ENCODE measurements at regions not wholly inside any gene's neighbourhood (a gene's known extent, or its start where the extent isn't known, plus 50 kb on each side); places are given as distances from the start of the nearest gene placed in this dataset.
"Not testable (repeated sequence)": the region's sequence is repeated elsewhere in the genome, so short reads cannot be mapped to it uniquely, and the experiment has no call there.

DNA sequence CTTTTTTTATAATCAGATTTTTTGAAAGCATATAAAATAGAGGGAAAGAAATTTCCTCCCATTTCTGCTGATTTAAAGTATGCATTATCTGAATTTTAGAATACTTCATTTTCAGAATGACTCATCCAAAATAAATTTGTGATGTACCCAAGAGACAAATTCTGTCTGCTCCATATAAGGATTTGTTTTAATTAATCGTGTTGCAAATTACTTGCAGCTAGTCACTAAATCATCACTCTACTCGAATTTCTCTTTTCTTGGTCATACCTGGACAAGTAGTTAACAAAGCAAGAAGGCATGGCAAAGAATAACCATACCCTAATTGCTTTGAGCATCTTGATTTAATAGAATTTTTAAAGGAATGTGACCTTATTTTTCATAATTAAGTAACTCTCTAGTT lies 284.1 kb upstream of the GRAMD2B start:
- DNase-seq: no peak

DNA sequence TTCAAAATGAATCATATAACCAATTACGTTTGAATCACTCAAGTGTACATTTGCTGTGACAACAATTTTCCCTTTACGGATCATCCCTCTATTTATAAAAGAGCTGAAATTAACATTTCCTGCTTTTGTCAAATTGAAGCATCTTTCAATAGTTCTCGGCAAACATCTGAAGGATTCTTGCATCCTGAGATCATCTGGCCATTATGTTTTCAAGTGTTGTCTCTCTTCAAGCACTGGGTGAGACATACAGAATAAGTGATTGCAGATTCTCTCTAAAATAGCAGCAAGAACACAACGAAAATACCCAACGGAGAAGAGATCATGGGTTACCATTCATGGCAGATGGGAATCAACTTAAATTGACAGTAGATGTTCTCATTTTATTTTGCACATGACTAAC lies 283.4 kb upstream of the GRAMD2B start:
- DNase-seq: no peak

GRCh38 chr5:126143622-126144021 lies 279.6 kb upstream of the GRAMD2B start:
- DNase-seq: no peak

DNA sequence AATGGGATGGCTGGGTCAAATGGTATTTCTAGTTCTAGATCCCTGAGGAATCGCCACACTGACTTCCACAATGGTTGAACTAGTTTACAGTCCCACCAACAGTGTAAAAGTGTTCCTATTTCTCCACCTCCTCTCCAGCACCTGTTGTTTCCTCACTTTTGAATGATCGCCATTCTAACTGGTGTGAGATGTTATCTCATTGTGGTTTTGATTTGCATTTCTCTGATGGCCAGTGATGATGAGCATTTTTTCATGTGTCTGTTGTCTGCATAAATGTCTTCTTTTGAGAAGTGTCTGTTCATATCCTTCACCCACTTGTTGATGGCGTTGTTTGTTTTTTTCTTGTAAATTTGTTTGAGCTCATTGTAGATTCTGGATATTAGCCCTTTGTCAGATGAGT lies 272.9 kb upstream of the GRAMD2B start:
- not testable (repeated sequence) for DNase-seq

- DNase-seq: not testable (repeated sequence)
Observed at GRCh38 chr5:126155298-126155697, 267.9 kb upstream of the GRAMD2B start.

DNA sequence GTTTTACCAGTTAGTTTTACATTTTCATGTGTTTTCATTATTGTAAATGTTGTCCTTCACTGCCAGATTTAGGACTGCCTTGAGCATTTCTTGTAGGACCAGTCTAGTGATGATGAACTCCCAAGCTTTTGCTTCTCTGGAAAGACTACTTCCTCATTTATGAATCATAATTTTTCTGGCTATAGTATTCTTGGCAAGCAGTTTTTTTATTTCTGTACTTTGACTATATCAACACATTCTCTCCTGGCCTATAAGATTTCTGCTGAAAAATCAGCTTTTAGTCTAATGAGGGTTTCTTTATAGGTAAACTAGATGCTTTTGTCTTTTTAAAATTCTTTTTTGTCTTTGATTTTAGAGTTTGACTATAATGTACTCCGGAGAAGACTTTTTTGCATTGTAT lies 256.8 kb upstream of the GRAMD2B start:
- no peak for DNase-seq

DNA sequence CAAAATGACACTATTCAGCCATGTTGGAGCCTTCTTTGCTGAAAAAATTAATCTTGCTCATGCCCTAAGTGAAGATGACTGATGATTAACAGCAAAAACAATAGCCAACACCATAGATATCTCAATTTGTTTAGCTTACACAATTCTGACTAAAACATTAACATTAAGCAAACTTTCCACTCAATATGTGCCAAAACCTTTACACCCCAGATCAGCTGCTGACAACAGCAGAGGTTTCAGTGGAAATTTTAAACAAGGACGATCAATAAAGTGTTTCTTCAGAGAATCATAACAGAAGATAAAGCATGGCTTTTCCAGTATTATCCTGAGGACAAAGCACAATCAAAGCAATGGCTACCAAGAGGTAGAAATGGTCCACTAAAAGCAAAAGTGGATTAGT lies 254.4 kb upstream of the GRAMD2B start:
- DNase-seq: no peak

- DNase-seq: no peak
Observed at GRCh38 chr5:126171916-126172315, 251.3 kb upstream of the GRAMD2B start.

- DNase-seq: no peak
Observed at GRCh38 chr5:126172812-126173211, 250.4 kb upstream of the GRAMD2B start.

DNA sequence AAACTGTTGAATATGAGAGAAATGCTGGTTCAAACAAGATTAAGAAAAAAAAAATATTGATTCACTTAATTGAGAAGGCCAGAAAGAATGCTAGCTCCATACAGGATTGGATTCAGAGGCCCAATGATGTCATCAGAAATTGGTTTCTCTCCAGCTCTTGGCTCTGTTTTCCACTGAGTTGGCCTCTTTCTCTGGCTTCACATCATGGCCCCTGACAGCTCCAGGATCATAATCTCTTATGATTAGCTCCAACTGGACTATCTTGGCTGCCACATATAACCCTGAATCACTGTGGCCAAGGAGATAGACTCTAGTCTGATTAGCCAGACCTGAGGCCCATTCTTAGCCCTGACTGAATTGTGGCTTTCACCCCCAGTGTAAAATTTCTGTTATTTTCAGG lies 244.7 kb upstream of the GRAMD2B start:
- DNase-seq: no peak

DNA sequence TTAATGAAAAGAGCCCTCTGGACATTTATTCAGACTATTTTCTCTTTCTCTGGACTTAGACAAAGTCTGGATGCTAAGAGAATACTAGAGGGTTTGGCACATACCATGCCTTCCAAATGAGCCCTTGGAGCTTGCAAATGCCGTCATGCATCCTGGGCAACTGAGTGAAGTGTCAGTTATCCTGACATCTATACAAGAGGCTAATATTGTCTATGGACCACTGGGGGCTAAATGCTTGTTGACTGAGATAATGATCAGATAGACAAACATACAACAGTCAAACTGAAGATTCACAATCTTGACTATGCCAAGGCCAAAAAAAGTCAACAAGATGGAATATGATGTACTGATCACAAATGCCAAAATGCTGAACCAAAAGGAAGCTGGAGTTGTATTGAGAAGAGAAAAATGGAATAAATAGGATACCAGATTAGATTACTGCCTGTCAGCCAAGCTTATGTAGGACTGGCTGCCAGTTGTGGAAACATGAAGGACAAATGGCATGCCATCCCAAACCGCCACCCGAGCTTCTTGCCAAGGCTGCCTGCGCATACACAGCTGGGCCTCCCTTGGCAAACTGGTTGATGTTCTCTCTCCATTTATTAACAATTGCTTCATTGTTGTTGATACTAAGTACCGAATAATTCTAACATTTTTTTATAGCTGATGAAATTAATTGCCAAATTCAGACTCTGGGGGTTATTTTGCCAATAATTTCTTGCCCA lies 240.1 kb upstream of the GRAMD2B start:
- no peak for DNase-seq

DNA sequence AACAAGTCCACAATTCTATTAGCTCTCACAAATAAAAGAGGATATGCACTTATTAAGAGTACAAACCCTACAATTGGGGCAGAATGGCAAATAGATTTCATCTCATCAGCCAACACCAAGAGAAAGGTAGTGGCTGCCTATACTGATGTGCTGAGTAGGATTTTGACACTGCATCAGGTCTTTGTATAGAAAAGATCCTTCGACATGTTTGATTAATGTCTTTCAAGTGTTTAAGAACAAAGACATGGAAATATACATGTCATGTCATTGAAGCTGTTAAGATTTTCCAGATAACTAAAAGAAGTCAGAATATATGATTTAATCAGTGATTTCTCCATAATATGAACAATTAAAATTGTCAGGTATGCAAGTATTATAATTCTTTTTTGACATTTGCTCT lies 238.7 kb upstream of the GRAMD2B start:
- DNase-seq: no peak

- DNase-seq: no peak
Observed at GRCh38 chr5:126186210-126186609, 237.0 kb upstream of the GRAMD2B start.

GRCh38 chr5:126188804-126189203 lies 234.4 kb upstream of the GRAMD2B start:
- no peak for DNase-seq

GRCh38 chr5:126189231-126189630 lies 234.0 kb upstream of the GRAMD2B start:
- DNase-seq: no peak

DNA sequence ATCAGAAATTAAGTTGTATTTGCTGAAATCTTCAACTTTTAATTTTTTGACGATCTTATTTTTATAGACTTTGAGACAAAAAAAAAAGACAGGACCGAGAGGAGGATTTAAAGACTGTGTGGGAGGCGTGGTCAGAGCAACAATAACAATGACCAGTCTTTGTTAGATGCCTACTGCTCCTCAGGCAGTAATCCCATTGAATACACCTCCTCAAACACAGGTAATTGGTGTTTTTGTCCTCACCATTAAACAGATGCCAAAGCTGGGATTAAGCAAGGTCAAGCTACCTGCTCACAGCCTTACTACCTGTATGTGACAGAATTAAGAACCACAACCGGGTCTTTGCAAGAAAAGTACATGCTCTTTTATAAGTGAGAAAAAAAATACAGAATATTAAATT lies 233.3 kb upstream of the GRAMD2B start:
- DNase-seq: no peak

DNA sequence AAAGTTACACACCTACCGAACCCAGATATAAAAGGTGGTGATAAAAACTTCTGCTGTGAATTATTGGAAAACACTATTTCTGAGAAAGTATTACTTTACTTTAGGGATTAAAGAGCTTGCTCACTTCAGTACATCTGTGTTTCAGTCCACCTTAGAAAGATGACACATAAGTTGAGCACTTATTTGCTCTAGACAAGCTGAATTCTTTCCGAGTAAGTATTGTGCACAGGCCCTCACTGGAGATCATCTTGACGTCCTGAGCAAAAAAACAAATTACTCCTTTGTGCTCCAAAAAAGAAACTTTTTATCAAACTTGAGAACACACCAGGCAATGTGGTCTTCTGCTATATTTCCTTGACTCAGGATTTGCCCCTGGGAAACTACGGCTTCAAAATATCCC lies 231.0 kb upstream of the GRAMD2B start:
- DNase-seq: no peak

- no peak for DNase-seq
Observed at GRCh38 chr5:126195410-126196100, 227.7 kb upstream of the GRAMD2B start.

GRCh38 chr5:126198531-126198930 lies 224.7 kb upstream of the GRAMD2B start:
- DNase-seq: no peak

- no peak for DNase-seq
Observed at GRCh38 chr5:126199467-126199866, 223.7 kb upstream of the GRAMD2B start.

GRCh38 chr5:126208691-126209090 lies 214.5 kb upstream of the GRAMD2B start:
- DNase-seq: no peak

DNA sequence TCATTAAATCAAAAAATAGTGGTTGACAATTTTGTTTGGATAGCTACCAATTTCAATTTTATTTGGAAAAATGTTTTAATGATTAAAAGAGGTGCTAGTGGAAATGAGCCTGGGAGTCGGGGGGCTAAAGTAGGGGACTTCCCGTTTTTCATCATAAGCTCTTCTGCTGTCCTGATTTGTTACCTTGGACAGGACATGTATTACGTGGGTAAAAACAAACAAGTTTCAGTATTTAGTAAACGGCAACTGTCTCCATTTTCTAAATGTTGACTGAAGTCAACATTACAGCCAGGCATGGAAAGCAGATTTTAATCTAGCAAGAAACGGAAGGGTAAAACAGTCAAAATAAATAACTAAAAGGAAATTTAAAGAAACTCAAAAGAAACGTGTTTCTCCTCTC lies 212.3 kb upstream of the GRAMD2B start:
- DNase-seq: no peak

- DNase-seq: no peak
Observed at GRCh38 chr5:126219616-126220015, 203.6 kb upstream of the GRAMD2B start.

GRCh38 chr5:126220725-126221124 lies 202.5 kb upstream of the GRAMD2B start:
- no peak for DNase-seq

DNA sequence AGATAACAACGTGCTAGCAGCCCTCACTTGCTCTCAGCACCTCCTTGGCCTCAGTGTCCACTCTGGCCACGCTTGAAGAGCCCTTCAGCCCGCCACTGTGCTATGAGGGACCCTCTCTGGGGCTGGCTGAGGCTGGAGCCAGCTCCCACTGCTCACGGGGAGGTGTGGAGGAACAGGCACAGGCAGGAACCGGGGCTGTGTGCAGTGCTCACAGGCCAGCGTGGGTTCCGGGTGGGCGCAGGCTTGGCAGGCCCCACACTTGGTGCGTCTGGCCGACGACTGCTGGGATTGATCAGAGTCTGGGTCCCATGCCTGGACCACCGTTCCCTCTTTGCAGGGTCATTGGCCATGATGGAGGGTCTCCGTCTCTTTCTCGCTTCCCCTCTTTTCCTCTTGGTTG lies 194.3 kb upstream of the GRAMD2B start:
- no peak for DNase-seq
